ENCODE measurements at regions not wholly inside any gene's neighbourhood (a gene's known extent, or its start where the extent isn't known, plus 50 kb on each side); places are given as distances from the start of the nearest gene placed in this dataset.
A peak's percentile ranks its signal among the peaks of the same experiment; 100 is the strongest.

DNA sequence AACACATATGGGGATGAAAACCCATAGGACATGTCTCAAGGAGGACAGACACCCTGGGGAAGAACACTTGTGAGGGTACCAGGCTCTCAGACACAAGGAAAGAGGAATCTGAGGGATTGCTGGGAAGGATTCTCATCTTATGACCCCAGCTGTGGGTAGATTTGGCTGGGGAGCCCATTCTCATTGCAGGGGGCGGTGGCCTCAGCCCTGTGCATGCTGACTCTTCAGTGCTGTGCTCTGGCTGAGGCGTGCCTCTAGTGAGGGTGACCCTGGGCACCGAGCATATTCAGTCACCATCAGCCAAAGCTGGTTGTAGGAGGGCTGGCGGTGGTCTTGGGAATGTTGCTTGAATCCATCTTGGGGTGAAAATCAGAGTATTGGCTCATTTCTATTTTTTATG, 140.7 kb downstream of the TM9SF2 start:
- no peak for DNase-seq (ENCODE audit: low read depth, low spot score)
- no peak overlapping the region for H3K4me3 ChIP-seq (ENCODE audit: low read depth, low read length)
- in situ Hi-C loops (cut with HindIII; ENCODE audit: low sequenced_read_pairs): no loop called here
- TF ChIP-seq CTCF (IDR thresholded peaks at IDR 0.05; ENCODE audit: low read depth, low read length): no peak

- in situ Hi-C loops (cut with HindIII; ENCODE audit: low sequenced_read_pairs): no loop called here
- no peak for TF ChIP-seq CTCF (IDR thresholded peaks at IDR 0.05; ENCODE audit: low read depth, low read length)
- peak; percentile 7 for DNase-seq (ENCODE audit: low read depth, low spot score)
- no peak overlapping the region for H3K4me3 ChIP-seq (ENCODE audit: low read depth, low read length)
Measured at GRCh38 chr13:99640260-99640659, 139.0 kb downstream of the TM9SF2 start.

DNA sequence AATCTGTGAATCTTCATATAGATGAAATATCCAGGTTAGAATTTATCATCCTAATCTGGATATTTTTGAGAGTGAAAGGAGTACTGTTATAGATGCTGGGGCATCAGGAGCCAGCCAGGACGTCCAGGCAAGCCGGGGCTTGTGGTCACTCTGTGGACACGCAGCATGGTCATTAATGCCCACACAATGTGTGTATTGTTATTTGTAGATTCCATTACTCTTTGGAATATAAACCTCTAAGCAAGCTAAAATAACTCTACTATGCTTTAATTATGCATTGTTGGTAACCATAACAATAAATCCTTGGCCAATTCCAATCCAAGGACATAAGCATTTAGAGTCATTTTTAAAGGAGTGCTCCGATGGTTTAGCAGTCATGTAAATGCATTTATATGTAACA, 137.9 kb downstream of the TM9SF2 start:
- in situ Hi-C loops (cut with HindIII; ENCODE audit: low sequenced_read_pairs): no loop called here
- no peak for TF ChIP-seq CTCF (IDR thresholded peaks at IDR 0.05; ENCODE audit: low read depth, low read length)
- DNase-seq (ENCODE audit: low read depth, low spot score): no peak
- no peak overlapping the region for H3K4me3 ChIP-seq (ENCODE audit: low read depth, low read length)

DNA sequence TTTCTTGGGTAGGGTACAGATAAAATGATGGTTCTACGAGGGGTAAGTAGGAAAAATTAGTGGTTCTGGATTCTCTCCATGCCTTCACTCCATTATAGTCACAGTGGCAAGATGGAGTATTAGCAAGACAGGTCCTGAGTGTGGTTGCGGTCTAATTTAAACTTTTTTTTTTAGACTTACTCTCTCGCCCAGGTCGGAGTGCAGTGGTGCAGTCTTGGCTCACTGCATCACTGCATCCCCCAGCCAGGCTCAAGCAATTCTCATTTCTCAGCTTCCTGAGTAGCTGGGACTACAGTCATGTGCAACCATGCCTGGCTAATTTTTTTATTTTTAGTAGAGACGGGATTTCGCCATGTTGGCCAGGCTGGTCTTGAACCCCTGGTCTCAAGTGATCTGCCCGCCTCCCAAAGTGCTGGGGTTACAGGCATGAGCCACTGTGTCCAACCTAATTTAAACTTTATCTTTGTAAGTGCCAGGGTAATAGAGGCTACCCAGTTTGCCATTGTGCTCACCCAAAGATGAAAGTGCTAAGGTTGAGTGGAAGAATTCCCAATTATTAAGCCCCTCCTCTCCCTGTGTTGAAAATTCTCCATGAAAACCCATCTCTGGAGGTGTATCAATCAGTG, 135.6 kb downstream of the TM9SF2 start:
- DNase-seq (ENCODE audit: low read depth, low spot score): no peak
- no peak overlapping the region for H3K4me3 ChIP-seq (ENCODE audit: low read depth, low read length)
- TF ChIP-seq CTCF (IDR thresholded peaks at IDR 0.05; ENCODE audit: low read depth, low read length): no peak
- in situ Hi-C loops (cut with HindIII; ENCODE audit: low sequenced_read_pairs): no loop called here

DNA sequence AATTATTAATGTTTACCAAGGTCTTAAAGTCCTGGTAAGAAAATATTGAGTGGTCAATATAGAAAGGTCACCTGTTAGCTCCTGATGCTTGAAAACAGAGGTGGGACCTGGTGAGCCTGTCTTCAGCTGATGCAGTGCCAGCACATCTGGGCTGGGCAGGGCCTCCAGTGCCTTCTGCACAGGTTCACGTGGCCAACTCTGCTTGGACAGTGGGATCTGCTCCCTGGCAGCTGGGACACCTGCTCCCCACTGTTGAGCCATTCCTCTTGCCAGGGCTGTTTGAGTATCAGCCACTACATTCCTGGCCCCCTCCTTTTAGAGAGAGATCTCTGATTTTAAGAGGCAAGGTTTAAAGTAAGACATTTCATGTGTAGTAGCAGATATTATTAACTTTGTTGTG, 135.0 kb downstream of the TM9SF2 start:
- no peak for DNase-seq (ENCODE audit: low read depth, low spot score)
- no peak for TF ChIP-seq CTCF (IDR thresholded peaks at IDR 0.05; ENCODE audit: low read depth, low read length)
- no peak overlapping the region for H3K4me3 ChIP-seq (ENCODE audit: low read depth, low read length)
- in situ Hi-C loops (cut with HindIII; ENCODE audit: low sequenced_read_pairs): no loop called here

- H3K4me3 ChIP-seq (ENCODE audit: low read depth, low read length): no peak overlapping the region
- no peak for DNase-seq (ENCODE audit: low read depth, low spot score)
- no peak for TF ChIP-seq CTCF (IDR thresholded peaks at IDR 0.05; ENCODE audit: low read depth, low read length)
- in situ Hi-C loops (cut with HindIII; ENCODE audit: low sequenced_read_pairs): no loop called here
Measured at GRCh38 chr13:99634672-99635071, 133.4 kb downstream of the TM9SF2 start.
